ENCODE measurements at regions not wholly inside any gene's neighbourhood (a gene's known extent, or its start where the extent isn't known, plus 50 kb on each side); places are given as distances from the start of the nearest gene placed in this dataset.

DNA sequence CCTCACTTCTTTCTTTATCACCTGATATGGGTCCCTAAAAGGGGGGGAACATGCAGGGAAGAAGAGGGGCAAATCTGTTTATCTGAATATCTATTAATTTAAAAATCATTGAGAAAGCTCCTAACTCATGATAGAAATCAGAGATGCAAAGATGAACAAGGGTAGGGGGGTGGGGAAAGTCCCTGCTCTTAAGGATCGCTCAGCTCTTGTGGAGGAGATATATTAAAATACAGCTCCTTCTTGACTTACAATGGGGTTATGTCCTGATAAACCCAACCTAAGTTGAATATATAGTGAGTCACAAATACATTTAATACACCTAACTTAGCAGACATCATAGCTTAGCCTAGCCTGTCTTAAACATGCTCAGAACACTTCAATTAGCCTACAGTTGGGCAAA is 237.5 kb downstream of the MAF start:
- no peak overlapping the region for H3K4me2 ChIP-seq (ENCODE audit: low read depth, low read length)
- DNase-seq (ENCODE audit: low spot score) (no peak), ATAC-seq (no peak), FAIRE-seq (no peak)
- ChIA-PET POLR2A (no interaction called here), CTCF (ENCODE audit: low intra/inter-chr PET ratio, low total read pairs) (no interaction called here)
- no TSS peak for BruUV-seq (replicated peaks)
- no peak overlapping the region for H3K27ac ChIP-seq (ENCODE audit: extremely low read length, insufficient read depth, low read length)
- 34% methylated on average over 1 of the region's 1 CpG for WGBS (ENCODE audit: low lambda C conversion rate)
- no peak overlapping the region for H3K9ac ChIP-seq (ENCODE audit: insufficient read depth, low read depth, low read length)
- no peak overlapping the region for H3K4me3 ChIP-seq (replicated peaks in 1 of 3; ENCODE audit: insufficient read depth in 1 of 3, low read depth in 2 of 3, low read length in 3 of 3)
- peaks cover 0 to 5% of the 10 kb centered on the region in 2 experiments; a peak in 2 of 5 replicates for H3K27me3 ChIP-seq (ENCODE audit: control insufficient read depth in 1 of 2, insufficient read depth in 2 of 2, low read length in 2 of 2)
- in situ Hi-C loops (cut with HindIII; ENCODE audit: extremely low pct_ligation_motif_present, low pct_unique_long_range_greater_than_20kb), result no loop called here
- no peaks in the 10 kb centered on the region for H3K9me3 ChIP-seq (ENCODE audit: low read length)
- no peaks in the 10 kb centered on the region for H3K36me3 ChIP-seq (replicated peaks in 1 of 2; ENCODE audit: control insufficient read depth in 1 of 2, insufficient read depth in 2 of 2, low read length in 2 of 2)
- H3K79me2 ChIP-seq (ENCODE audit: insufficient read depth, low read length), result no peaks in the 10 kb centered on the region
- no peak overlapping the region for H2AFZ ChIP-seq (ENCODE audit: low read length)
- intact Hi-C loops (cut with micrococcal nuclease; ENCODE audit: unreplicated experiment), result no loop called here
- H4K20me1 ChIP-seq (ENCODE audit: insufficient read depth, low read length), result no peaks in the 10 kb centered on the region
- no peaks in the 10 kb centered on the region for H3K4me1 ChIP-seq (ENCODE audit: insufficient read depth, low read length)
- TF ChIP-seq ZNF225 (CRISPR knock-in tag; IDR thresholded peaks at IDR 0.05), result no peak
- no peak for TF ChIP-seq TMF1 (CRISPR knock-in tag; IDR thresholded peaks at IDR 0.05; ENCODE audit: low read depth)
- no peak for TF ChIP-seq ZNF558 (CRISPR knock-in tag; IDR thresholded peaks at IDR 0.05; ENCODE audit: borderline replicate concordance)
- TF ChIP-seq, protein P1, sequence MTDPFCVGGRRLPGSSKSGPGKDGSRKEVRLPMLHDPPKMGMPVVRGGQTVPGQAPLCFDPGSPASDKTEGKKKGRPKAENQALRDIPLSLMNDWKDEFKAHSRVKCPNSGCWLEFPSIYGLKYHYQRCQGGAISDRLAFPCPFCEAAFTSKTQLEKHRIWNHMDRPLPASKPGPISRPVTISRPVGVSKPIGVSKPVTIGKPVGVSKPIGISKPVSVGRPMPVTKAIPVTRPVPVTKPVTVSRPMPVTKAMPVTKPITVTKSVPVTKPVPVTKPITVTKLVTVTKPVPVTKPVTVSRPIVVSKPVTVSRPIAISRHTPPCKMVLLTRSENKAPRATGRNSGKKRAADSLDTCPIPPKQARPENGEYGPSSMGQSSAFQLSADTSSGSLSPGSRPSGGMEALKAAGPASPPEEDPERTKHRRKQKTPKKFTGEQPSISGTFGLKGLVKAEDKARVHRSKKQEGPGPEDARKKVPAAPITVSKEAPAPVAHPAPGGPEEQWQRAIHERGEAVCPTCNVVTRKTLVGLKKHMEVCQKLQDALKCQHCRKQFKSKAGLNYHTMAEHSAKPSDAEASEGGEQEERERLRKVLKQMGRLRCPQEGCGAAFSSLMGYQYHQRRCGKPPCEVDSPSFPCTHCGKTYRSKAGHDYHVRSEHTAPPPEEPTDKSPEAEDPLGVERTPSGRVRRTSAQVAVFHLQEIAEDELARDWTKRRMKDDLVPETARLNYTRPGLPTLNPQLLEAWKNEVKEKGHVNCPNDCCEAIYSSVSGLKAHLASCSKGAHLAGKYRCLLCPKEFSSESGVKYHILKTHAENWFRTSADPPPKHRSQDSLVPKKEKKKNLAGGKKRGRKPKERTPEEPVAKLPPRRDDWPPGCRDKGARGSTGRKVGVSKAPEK (CRISPR knock-in tag; IDR thresholded peaks at IDR 0.05; ENCODE audit: borderline replicate concordance), result no peak
- TF ChIP-seq, protein P2, sequence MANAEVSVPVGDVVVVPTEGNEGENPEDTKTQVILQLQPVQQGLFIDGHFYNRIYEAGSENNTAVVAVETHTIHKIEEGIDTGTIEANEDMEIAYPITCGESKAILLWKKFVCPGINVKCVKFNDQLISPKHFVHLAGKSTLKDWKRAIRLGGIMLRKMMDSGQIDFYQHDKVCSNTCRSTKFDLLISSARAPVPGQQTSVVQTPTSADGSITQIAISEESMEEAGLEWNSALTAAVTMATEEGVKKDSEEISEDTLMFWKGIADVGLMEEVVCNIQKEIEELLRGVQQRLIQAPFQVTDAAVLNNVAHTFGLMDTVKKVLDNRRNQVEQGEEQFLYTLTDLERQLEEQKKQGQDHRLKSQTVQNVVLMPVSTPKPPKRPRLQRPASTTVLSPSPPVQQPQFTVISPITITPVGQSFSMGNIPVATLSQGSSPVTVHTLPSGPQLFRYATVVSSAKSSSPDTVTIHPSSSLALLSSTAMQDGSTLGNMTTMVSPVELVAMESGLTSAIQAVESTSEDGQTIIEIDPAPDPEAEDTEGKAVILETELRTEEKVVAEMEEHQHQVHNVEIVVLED (CRISPR knock-in tag; IDR thresholded peaks at IDR 0.05; ENCODE audit: borderline replicate concordance), result no peak
- TF ChIP-seq, protein P3, sequence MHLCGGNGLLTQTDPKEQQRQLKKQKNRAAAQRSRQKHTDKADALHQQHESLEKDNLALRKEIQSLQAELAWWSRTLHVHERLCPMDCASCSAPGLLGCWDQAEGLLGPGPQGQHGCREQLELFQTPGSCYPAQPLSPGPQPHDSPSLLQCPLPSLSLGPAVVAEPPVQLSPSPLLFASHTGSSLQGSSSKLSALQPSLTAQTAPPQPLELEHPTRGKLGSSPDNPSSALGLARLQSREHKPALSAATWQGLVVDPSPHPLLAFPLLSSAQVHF (CRISPR knock-in tag; IDR thresholded peaks at IDR 0.05), result no peak
- no peak for TF ChIP-seq CBFB (CRISPR knock-in tag; IDR thresholded peaks at IDR 0.05)
- TF ChIP-seq RELA (CRISPR knock-in tag; IDR thresholded peaks at IDR 0.05), result no peak
- no peak for TF ChIP-seq ZNF296 (CRISPR knock-in tag; conservative IDR thresholded peaks at IDR 0.05)
- no peak for TF ChIP-seq RNF2 (conservative IDR thresholded peaks at IDR 0.05; ENCODE audit: low read depth)
- TF ChIP-seq MBNL3 (CRISPR knock-in tag; conservative IDR thresholded peaks at IDR 0.05), result no peak
- no peak for TF ChIP-seq HMGA1 (CRISPR knock-in tag; conservative IDR thresholded peaks at IDR 0.05)
- TF ChIP-seq, protein P4, sequence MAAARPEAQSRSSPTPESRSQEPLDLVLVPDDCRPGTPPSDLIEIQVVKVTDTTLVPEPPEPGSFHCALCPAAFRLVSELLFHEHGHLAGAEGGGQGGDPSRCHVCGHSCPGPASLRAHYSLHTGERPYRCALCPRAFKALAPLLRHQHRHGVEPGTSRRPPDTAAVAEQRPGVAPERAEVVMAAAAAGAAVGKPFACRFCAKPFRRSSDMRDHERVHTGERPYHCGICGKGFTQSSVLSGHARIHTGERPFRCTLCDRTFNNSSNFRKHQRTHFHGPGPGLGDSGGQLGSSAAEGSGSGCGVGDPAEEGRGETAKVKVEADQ (CRISPR knock-in tag; IDR thresholded peaks at IDR 0.05; ENCODE audit: borderline replicate concordance), result no peak
- TF ChIP-seq, protein P5, sequence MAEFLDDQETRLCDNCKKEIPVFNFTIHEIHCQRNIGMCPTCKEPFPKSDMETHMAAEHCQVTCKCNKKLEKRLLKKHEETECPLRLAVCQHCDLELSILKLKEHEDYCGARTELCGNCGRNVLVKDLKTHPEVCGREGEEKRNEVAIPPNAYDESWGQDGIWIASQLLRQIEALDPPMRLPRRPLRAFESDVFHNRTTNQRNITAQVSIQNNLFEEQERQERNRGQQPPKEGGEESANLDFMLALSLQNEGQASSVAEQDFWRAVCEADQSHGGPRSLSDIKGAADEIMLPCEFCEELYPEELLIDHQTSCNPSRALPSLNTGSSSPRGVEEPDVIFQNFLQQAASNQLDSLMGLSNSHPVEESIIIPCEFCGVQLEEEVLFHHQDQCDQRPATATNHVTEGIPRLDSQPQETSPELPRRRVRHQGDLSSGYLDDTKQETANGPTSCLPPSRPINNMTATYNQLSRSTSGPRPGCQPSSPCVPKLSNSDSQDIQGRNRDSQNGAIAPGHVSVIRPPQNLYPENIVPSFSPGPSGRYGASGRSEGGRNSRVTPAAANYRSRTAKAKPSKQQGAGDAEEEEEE (CRISPR knock-in tag; IDR thresholded peaks at IDR 0.05; ENCODE audit: borderline replicate concordance), result no peak
- no peak for TF ChIP-seq ZNF572 (CRISPR knock-in tag; IDR thresholded peaks at IDR 0.05)
- TF ChIP-seq, protein P6, sequence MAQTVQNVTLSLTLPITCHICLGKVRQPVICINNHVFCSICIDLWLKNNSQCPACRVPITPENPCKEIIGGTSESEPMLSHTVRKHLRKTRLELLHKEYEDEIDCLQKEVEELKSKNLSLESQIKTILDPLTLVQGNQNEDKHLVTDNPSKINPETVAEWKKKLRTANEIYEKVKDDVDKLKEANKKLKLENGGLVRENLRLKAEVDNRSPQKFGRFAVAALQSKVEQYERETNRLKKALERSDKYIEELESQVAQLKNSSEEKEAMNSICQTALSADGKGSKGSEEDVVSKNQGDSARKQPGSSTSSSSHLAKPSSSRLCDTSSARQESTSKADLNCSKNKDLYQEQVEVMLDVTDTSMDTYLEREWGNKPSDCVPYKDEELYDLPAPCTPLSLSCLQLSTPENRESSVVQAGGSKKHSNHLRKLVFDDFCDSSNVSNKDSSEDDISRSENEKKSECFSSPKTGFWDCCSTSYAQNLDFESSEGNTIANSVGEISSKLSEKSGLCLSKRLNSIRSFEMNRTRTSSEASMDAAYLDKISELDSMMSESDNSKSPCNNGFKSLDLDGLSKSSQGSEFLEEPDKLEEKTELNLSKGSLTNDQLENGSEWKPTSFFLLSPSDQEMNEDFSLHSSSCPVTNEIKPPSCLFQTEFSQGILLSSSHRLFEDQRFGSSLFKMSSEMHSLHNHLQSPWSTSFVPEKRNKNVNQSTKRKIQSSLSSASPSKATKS (CRISPR knock-in tag; IDR thresholded peaks at IDR 0.05), result no peak
